Endometrium (tissue), 2 donors: ENCODE measurements at regions not wholly inside any gene's neighbourhood (a gene's known extent, or its start where the extent isn't known, plus 50 kb on each side); places are given as distances from the start of the nearest gene placed in this dataset.
"Not testable (repeated sequence)": the region's sequence is repeated elsewhere in the genome, so short reads cannot be mapped to it uniquely, and the experiment has no call there.

ENCODE experiments used
- FAIRE-seq: peaks from 2 replicates; lab custom pipeline; 2012; peaks lifted over from hg19 to GRCh38; lab: Jason Lieb, UNC
- donor health status: control.
- donor health status: control.

DNA sequence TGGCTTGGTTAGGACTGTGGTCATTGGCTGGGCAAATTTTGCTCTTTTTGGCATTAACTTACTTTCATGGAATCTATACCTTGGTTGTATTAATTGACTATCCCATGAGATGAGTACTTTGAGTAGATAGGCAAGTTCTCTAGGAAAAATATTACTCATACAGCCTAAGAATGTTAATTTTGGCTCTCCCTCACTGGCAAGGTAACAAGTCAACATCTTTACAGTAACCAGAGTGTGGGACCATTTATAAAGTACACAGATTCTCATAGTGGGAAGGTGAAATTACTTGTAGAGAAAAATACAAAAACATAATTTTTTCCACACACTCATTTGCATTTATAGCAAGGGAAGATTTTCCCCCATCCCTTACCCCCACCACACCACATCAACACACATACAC, 154.6 kb upstream of the ZNF608 start:
- no peak for FAIRE-seq

DNA sequence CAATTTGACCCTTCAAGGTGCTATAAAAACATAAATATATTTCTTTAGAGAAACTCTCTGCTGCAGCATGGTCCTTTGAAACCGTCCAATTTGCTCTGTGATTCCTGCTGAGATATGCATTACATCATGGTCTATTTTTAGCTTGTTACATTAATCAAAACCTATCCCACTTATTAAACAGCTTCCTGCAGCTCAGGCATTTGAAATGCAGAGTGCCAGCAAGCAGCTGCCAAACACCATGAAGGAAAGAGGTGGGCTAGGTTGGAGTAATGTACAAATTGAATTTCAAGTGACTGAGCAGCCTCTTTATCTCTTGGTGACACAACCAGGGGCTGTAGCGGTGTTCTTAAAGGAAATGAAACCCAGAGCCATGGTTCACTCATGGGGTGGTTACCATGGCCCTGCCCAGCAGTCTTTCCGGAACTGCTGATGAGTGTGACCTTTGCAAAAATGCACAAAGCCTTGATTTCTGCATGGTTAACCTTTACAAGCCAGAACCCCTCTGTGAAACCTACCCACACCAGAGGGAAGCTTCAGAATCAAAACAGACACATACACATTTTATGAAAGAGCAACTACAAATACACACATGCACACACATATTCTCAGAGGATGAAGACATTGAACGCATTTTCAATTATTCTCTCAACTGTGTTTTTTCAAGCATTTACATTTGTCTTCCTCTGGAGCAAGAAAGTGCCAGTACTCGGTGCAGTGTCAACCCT, 155.8 kb upstream of the ZNF608 start:
- no peak for FAIRE-seq

- FAIRE-seq: peak; percentile 97
Measured at GRCh38 chr5:124905256-124906130, 159.1 kb upstream of the ZNF608 start.

GRCh38 chr5:124906339-124907097, 160.1 kb upstream of the ZNF608 start:
- FAIRE-seq: peak; percentile 98

DNA sequence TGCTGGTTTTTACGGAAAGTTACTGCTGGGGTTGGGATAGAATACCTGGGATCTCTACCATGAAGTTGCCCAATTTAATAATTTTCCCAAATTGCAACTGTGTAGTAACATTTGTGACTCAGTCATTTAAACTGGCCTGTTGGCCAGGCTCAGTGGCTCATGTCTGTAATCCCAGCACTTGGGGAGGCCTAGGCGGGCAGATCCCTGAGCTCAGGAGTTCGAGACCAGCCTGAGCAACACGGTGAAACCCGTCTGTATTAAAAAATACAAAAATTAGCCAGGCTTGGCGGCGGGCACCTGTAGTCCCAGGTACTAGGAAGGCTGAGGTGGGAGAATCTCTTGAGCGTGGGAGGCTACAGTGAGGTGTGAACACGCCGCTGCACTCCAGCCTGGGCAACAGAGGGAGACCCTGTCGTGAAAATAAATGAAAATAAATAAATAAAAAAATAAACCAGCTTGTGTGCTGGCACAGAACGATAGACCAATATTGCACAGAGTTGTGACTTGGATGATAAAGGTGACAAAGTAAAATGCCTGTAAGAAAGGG, 160.7 kb upstream of the ZNF608 start:
- no peak for FAIRE-seq

DNA sequence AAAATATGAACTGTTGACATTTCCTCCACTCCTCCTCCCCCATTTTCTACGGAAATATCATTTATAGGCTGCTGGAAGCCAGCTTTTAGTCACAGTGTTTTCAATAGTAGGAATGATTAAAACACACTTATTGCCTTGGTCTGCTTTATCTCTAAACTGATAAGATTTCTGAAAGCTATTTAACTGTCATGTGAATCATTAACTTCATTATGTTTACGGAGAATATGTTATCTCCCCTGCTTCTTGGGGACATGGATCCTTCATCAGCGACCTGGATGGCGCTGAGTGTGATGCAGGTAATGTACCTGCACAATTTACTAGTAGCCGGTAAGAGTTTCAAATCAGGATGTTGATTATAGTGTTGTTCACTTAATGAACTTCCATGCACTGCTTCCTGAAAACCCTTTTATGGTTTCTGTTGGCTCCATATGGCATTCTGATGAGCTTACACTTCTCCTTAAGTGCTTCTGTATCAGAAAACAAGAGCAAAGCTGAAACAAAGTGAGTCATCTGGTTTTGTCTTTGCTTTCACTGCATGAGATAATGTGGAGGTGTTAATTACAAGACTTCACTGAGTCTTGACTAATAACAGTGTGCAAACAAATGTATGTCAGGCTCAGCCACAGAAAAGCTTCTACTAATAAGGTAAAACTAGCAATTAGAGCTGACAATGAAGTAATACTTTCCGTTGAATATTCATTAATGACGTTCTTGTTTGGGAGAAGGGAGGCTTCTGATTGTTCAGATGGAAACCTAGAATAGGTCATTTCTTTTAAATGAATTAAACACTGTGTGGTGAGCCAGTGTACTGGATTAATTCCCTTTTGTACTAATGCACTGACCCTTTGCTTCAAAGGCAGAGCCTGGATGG, 162.4 kb upstream of the ZNF608 start:
- FAIRE-seq: peak; percentile 72

GRCh38 chr5:124909734-124910133, 163.3 kb upstream of the ZNF608 start:
- FAIRE-seq: no peak

- FAIRE-seq: no peak
Measured at GRCh38 chr5:124910354-124911016, 164.0 kb upstream of the ZNF608 start.

GRCh38 chr5:124912638-124913328, 166.3 kb upstream of the ZNF608 start:
- FAIRE-seq: no peak

GRCh38 chr5:124913329-124913653, 166.9 kb upstream of the ZNF608 start:
- no peak for FAIRE-seq

DNA sequence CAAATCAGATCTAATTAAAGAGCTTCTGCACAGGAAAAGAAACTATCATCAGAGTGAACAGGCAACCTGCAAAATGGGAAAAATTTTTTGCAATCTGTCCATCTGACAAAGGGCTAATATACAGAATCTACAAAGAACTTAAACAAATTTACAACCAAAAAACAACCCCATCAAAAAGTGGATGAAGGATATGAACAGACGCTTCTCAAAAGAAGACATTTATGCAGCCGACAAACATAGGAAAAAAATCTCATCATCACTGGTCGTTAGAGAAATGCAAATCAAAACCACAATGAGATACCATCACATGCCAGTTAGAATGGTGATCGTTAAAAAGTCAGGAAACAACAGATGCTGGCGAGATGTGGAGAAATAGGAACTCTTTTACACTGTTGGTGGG, 169.9 kb upstream of the ZNF608 start:
- FAIRE-seq: not testable (repeated sequence)

- FAIRE-seq: no peak
Measured at GRCh38 chr5:124918618-124919017, 172.2 kb upstream of the ZNF608 start.

- FAIRE-seq: no peak
Measured at GRCh38 chr5:124919076-124919475, 172.6 kb upstream of the ZNF608 start.

DNA sequence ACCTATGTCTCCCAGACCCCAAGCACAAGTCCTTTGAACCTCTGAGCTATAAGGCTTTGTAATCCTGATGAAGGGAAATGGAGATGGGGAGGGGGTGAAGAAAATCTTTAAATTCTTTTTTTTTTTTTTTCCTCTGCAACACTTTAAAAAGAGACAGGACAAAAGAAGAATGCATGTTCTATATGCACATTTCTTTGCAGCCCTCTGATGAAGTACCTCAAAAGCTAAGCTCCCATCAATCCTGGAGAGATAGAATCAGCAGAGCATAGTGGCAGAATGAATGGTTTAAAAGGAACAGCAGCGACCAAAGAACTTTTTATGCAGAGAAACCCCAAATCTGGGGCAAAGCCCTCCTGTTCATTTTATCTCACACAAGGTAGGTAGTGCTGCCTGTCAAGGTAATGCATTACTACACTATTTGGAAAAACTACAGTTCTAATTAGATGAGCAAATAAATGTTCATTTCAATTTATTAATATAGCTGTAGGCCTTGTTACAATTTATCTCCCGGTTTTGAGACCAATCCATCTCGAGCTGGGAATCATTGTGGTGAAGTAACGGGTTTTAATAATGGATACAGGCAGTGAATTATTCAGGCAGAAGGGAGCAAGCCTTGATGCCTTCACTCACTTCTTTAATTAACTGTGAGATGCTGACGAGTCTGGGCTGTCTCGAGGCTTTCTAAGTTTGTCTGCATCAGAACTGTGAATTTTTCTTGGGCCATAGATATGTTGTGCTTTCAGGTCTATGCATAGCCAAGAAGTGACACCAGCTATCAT, 173.5 kb upstream of the ZNF608 start:
- FAIRE-seq: no peak

- no peak for FAIRE-seq
Measured at GRCh38 chr5:124920909-124921666, 174.6 kb upstream of the ZNF608 start.

- no peak for FAIRE-seq
Measured at GRCh38 chr5:124921694-124922093, 175.3 kb upstream of the ZNF608 start.

DNA sequence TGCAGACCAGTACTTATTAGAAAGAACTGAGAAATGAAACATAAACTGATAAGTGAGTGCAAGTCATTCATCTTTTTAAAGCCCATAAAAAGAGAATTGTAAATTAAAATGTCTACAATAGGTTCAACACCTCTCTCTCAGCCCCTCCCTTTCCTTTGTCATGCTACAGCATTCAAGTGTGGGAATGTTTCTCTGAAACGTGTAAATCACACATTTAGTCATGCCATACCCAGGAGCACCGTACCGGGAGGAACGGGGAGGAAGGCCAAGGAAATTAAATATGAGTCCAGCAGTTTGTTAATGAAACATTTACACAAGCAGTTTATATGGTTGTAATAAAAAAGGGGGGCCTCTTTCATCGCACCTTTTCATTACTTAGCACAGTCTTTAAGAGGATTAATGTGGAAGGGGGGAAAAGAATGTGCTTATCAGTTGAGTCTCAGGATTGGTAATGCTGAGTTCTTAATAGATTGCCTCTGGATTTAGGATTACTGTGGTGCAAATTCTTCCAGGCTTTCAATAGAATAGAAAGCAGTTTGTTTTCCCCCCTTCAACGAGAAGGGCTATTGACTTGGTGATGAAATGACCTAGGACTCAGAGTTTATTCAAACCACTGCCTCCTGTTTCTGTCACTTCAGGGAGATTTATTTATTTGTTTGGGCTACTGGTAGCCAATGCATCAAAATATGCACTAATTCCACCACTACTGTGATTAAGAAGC, 176.0 kb upstream of the ZNF608 start:
- FAIRE-seq: no peak

DNA sequence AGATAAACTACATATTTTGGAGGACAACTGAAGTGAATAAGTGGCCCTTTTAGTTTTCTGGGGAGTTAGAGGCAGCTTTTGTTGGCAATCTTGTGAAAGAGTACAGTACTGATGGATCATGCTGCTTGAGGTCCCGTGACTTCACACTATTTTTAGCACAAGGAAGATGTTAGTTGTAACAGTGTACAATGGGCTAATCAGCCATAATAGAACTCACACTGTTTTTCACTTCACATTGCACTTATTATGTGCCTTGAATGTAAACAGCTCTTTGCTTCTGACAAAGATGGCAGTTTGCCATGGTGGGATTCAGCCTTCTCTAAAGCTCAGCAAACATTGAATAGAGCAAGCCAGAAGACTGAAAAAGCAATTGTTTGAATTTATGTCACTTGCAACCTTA, 176.7 kb upstream of the ZNF608 start:
- no peak for FAIRE-seq
